GM21825 (cell line): ENCODE measurements at regions not wholly inside any gene's neighbourhood (a gene's known extent, or its start where the extent isn't known, plus 50 kb on each side); places are given as distances from the start of the nearest gene placed in this dataset.

Experiments
- ATAC-seq: cut with Tn5 transposase; IDR thresholded peaks from one replicate; pipeline ENCODE4 v1.9.1; 2021; ENCODE audit warnings: mild to moderate bottlenecking, moderate library complexity; ENCODE audit not compliant: unreplicated experiment

DNA sequence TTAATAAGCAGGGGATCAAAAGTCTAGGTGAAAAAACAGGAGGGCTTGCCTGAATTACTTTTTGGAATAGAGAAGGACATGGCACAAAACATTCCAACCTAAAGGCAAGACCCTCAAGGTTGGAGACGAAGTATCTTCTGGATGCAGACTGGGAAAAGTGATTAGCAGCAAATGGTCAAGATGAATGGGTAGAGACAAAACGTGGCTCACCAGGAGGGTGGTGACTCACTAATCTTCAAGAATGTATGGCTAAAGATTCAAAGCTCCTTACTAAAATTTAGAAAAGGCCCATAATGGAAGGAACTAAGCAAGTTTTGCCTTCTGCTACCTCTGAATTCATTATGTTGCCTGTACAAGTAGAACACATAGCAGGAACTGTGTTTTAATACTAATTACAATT lies 469.5 kb upstream of the RBFOX1 start:
- no peak for ATAC-seq

GRCh38 chr16:6861815-6862477 lies 470.7 kb upstream of the RBFOX1 start:
- no peak for ATAC-seq

- ATAC-seq = no peak
Observed at GRCh38 chr16:6861135-6861814, 471.4 kb upstream of the RBFOX1 start.

DNA sequence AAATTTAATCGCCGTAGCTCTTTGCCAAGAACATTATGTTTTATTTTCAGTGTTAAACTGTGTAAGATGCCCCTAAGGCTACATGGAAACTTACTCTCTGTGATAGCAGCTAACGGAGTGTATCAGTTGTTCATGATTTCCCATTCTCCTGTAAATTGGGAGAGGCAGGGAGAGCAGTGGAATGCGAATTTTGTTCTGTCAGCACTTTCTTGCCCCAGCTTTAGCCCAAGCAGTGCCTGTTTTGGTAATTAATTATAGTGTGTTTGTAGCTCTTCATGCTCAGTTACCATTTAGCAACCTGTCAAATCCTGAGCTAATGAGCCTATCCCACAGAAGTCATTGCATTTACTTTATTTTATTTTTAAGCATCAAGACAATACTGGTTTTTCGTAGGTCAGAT lies 475.1 kb upstream of the RBFOX1 start:
- ATAC-seq = no peak

DNA sequence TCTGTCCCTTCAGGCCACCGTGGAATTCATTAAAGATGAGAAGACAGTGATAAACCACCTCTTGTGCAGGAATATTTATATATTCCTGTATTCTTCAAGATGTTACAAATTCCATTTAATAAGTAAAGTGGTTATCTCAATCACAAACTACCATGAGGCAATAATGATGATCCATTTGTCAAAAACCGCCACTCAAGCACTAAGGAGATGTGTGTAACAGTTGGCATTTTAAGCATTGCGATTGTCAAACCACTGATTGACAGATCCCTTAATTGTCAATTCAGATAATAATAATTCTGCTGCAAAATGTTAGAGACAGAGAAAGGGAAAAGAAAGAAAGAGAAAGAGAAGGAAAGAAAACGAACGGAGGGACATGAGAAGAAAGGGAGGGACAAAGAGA lies 476.1 kb upstream of the RBFOX1 start:
- no peak for ATAC-seq

GRCh38 chr16:6853565-6853964 lies 479.1 kb upstream of the RBFOX1 start:
- ATAC-seq = no peak

DNA sequence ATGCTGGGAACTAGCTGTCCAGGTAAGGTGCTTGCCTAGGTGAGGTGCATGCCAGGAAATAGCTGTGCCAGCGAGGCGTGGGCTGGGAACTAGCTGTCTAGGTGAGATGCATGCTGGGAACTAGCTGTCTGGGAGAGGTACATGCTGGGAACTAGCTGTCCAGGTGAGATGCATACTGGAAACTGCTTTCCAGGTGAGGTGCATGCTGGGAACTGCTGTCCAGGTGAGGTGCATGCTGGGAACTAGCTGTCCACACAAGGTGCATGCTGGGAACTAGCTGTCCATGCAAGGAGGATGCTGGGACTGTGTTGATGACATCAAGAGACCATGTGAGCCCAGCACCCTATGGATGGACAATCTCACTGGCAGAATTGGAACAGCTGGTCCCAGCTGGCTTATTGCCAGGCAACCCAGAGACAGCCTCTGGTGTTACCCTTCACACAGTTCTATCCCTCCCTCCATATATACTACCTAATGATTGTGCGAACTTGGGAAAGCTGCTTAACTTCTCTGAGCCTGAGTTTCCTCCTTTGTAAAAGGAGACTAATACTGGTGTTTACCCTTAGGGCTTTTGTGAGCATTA lies 479.9 kb upstream of the RBFOX1 start:
- ATAC-seq = no peak

DNA sequence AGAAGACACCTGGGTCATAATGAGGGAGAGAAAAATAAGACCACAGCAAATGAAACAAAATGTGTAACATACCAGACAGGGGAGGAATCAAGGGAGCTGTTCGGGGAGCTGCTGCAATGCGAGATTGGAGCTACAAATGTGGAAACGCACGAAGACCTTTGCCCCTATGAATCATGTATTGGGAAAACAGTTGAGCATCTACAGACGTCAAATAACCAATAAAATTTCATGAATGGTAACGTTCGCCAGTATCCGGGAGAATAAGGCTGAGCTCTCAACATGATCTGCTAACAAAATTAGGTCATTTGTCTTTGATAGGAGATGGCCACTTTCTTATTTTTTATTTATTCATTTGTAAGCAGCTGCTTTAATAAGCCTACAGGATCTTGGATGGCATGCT lies 486.2 kb upstream of the RBFOX1 start:
- no peak for ATAC-seq

GRCh38 chr16:6841392-6841791 lies 491.3 kb upstream of the RBFOX1 start:
- no peak for ATAC-seq

DNA sequence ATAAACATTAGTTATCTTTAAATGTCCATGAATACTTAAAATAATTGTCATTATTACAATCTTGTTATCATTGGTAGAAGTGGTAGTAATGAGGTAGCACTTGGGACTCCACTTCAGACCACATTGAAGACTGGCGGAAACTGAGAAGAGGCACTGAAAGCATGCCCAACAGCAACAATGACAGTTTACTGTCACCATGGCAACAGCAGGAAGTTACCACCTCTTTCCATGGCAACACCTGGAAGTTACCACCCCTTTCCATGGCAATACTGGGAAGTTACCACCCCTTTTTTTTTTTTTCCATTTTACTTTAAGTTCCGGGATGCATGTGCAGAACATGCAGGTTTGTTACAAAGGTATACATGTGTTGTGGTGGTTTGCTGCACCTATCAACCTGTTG lies 494.9 kb upstream of the RBFOX1 start:
- no peak for ATAC-seq

DNA sequence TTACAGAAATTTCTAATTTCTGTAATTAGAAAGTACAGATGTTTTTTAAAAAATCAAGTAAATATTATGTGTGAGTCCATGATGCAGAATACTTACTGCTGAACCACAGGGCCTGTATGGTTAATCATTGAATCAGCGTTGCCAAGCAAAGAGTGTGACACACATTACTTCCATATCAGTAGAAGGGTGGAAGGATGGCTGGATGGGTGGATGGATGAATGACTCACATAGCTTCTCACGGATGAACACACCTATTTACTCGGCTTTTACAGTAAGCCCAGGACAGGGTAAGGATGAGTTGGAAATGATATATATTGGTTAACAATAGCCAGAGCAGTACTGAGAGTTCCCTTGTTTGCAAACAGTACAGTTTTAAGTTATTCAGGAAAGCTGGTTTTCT lies 495.9 kb upstream of the RBFOX1 start:
- ATAC-seq = no peak

DNA sequence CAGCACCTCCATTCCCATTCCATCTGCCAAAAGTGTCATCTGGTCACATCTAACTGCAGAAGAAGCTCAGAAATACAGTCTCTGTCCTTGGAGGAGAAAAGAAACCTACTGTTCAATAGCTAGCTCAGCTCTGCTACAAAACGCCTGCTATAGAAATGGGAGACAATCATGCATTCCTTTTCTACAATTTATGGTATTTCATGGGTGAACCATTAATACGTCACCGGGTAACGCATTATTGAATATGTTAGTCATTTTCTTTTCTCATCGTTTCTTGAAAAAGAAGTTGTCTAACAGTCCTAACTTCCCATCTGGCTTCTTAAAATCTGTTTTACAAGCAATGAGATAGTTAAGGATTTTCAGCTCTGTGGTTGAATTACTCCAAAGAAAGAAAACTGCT lies 496.7 kb upstream of the RBFOX1 start:
- no peak for ATAC-seq

DNA sequence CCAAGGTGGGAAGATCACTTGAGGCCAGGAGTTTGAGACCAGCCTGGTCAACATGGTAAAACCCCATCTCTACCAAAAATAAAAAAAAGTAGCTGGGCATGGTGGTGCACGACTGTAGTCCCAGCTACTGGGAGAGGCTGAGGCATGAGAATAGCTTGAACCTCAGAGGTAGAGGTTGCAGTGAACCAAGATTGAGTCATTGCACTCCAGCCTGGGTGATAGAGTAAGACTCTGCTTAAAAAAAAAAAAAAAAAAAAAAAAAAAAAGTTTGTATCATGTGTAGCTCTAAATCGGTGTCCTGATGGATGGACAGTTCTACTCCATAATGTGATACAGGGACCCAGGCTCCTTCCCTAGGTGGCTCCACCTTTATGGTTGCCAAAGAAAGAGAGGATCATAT lies 497.1 kb upstream of the RBFOX1 start:
- ATAC-seq = no peak

DNA sequence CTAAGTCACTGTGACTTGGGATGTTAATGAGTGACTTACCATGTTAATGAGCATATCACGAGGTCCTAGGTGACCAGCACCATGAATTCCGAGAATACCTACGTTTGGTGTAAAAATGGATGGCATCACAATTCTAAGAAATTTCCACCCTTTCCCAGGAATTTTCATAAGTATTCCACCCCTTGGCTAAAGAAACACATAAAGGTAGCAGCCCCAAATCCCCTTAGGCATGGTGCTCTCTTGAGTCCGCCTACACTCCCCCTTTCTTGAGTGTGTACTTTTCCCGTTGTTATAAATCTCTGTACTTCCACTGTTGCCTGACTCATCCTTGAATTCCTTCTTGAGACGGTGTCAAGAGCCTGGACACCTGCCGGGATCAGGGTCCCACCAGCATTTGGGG lies 504.0 kb upstream of the RBFOX1 start:
- ATAC-seq = no peak

- ATAC-seq = no peak
Observed at GRCh38 chr16:6827931-6828330, 504.7 kb upstream of the RBFOX1 start.

GRCh38 chr16:6827267-6827666 lies 505.4 kb upstream of the RBFOX1 start:
- ATAC-seq = no peak

DNA sequence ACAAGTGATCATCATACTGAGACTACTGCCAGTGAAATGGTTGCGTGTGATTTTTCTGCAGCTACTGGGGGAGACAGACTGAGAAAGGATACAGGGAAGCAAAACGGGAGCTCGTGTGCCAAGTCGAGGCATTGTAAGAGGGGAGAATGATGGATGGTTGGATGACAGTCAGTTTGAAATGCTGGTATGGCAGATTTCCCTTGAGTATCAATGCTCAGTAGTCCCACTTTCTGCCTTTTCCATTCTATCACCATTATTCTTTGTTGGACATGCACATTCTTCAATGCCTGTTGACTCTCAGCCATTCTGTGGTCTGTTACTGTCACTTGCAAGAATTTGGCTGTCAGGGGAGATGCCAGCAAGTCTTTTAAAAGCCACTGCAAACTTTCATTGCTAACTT lies 510.6 kb upstream of the RBFOX1 start:
- no peak for ATAC-seq

DNA sequence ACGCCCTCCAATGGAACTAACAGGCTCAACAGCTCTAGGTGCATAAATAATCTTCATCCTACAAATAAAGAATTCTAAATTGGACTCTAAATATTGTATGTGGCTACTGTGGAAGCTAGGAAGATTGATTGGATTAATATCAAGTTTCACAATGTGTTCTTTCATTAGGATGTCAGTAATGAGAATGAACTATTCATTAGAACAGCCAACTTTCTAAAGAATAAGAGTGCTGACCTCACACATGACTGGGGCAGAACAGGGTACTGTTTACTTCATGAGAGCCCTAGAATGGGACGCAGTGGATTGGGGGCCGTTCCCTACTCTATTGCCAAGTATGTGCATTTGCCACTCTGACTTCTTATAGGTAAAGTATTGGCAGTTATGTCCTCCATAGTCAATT lies 528.2 kb upstream of the RBFOX1 start:
- ATAC-seq = no peak

- ATAC-seq = no peak
Observed at GRCh38 chr16:6803176-6803575, 529.5 kb upstream of the RBFOX1 start.

- ATAC-seq = no peak
Observed at GRCh38 chr16:6797223-6797622, 535.4 kb upstream of the RBFOX1 start.

DNA sequence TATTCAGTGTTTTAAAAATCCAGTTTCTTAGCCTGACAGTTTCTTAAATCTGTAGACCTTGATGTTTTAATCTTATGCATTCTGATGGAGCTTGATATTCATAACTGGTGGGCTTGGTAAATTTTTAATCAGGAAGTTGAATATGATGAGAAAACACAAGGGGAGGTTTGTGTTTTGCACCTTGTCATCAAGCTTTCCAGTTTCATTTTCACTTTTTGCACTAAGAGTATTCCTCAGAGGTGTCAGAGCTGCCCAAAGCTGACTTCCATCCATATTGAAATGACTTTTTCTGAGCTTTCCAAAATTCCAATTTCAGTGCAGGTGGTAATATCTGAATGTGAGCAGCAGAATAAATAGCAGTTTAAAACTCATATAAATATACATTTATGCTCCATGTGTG lies 555.0 kb upstream of the RBFOX1 start:
- no peak for ATAC-seq

DNA sequence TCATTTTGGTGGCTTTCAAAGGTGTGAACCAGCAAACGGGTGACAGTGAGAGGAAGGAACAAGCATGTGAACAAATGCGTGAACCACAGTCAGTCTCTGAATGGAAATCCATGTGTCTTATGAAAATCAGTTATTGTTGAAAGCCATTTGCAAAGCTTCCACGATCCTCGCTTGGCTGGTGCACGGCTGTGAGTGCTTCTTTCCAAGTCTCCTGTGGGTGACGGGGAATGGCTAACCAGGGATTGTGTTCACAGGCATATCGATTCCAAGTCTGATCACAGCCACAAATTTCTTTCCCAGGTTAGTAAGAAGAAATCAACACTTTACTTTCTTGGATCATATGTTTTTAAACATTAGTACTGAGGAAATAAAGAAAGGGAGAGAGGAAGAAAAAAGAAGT lies 556.9 kb upstream of the RBFOX1 start:
- ATAC-seq = no peak

- ATAC-seq = no peak
Observed at GRCh38 chr16:6771956-6772355, 560.7 kb upstream of the RBFOX1 start.
